CD4-positive, alpha-beta T cell (primary cell): ENCODE measurements at regions not wholly inside any gene's neighbourhood (a gene's known extent, or its start where the extent isn't known, plus 50 kb on each side); places are given as distances from the start of the nearest gene placed in this dataset.

ENCODE experiments used
- ATAC-seq: fragments of 200-7000 bp; cut with Tn5 transposase; one replicate; pipeline ENCODE4 v1.10.0; 2022; ENCODE audit warnings: mild to moderate bottlenecking; ENCODE audit not compliant: poor library complexity
- CTCF ChIA-PET: fragments of 350-600 bp; sonication (Branson Sonifier 250); formaldehyde crosslinking; loops from one replicate; lab custom pipeline; 2021; ENCODE audit warnings: antibody characterized with exemption, inconsistent platforms; lab: Charles Lee
- POLR2A ChIA-PET: fragments of 350-600 bp; sonication (Branson Sonifier 250); formaldehyde crosslinking; loops from one replicate; lab custom pipeline; 2021; ENCODE audit warnings: antibody characterized with exemption, inconsistent platforms; lab: Charles Lee
- DNase-seq, 14 experiments: peaks; one replicate each; pipeline ENCODE4 v3.0.0-alpha.2; 2013 to 2020; ENCODE audit warnings: mixed read lengths in 2 of 14
- H3K27ac ChIP-seq, 2 donors: one replicate each; pipeline versions ENCODE4 v1.5.1 to v1.7.0; 2013; ENCODE audit warnings: low read length in 2 of 2, low read depth in 1 of 2, mild to moderate bottlenecking in 1 of 2
- H3K27me3 ChIP-seq, 2 experiments: 1 replicate in 1 of 2; 2 replicates in 1 of 2; pipeline versions ENCODE4 v1.6.1 to v1.7.0; 2013; ENCODE audit warnings: low read length in 2 of 2, control low read depth in 1 of 2, mild to moderate bottlenecking in 1 of 2, moderate library complexity in 1 of 2; ENCODE audit not compliant: insufficient read depth in 2 of 2, control insufficient read depth in 1 of 2
- H3K36me3 ChIP-seq: one replicate; pipeline ENCODE4 v1.6.1; 2013; ENCODE audit warnings: low read length, control low read depth; ENCODE audit not compliant: insufficient read depth
- H3K4me1 ChIP-seq: one replicate; pipeline ENCODE4 v1.6.1; 2013; ENCODE audit warnings: low read length, control low read depth; ENCODE audit not compliant: insufficient read depth
- H3K4me3 ChIP-seq: one replicate; pipeline ENCODE4 v1.5.1; 2013; ENCODE audit warnings: mild to moderate bottlenecking, low read length, moderate library complexity
- H3K9me3 ChIP-seq, 2 experiments: 1 replicate in 1 of 2; 2 replicates in 1 of 2; pipeline versions ENCODE4 v1.6.1 to v1.7.0; 2013; ENCODE audit warnings: low read length in 2 of 2, mild to moderate bottlenecking in 2 of 2, control low read depth in 1 of 2, moderate library complexity in 1 of 2; ENCODE audit not compliant: control insufficient read depth in 1 of 2, insufficient read depth in 1 of 2
- H3K27ac Mint-ChIP-seq: one replicate; pipeline ENCODE4 v1.8.0; 2020; ENCODE audit warnings: mixed read lengths
- H3K27me3 Mint-ChIP-seq: one replicate; pipeline ENCODE4 v1.8.0; 2021; ENCODE audit warnings: mixed read lengths
- H3K36me3 Mint-ChIP-seq: one replicate; pipeline ENCODE4 v1.8.0; 2021; ENCODE audit warnings: low read depth, mixed read lengths
- H3K4me1 Mint-ChIP-seq: one replicate; pipeline ENCODE4 v1.8.0; 2021; ENCODE audit warnings: low read depth, mixed read lengths
- H3K4me3 Mint-ChIP-seq: one replicate; pipeline ENCODE4 v1.8.0; 2020; ENCODE audit warnings: mild to moderate bottlenecking, mixed read lengths
- H3K9me3 Mint-ChIP-seq: one replicate; pipeline ENCODE4 v1.8.0; 2020; ENCODE audit warnings: mixed read lengths
- CTCF ChIP-seq: fragments of 200-600 bp; IDR thresholded peaks from one replicate; pipeline ENCODE4 v1.8.0; 2022; ENCODE audit warnings: antibody characterized with exemption, mild to moderate bottlenecking
- intact Hi-C, 2 experiments: fragments of 100-400 bp; cut with DNase I in 1 of 2; cut with micrococcal nuclease in 1 of 2; formaldehyde crosslinking; loops; one replicate each; pipeline versions ENCODE4 v1.15.1 to v1.9.0; 2023 to 2025; cut with DNase I, micrococcal nuclease

DNA sequence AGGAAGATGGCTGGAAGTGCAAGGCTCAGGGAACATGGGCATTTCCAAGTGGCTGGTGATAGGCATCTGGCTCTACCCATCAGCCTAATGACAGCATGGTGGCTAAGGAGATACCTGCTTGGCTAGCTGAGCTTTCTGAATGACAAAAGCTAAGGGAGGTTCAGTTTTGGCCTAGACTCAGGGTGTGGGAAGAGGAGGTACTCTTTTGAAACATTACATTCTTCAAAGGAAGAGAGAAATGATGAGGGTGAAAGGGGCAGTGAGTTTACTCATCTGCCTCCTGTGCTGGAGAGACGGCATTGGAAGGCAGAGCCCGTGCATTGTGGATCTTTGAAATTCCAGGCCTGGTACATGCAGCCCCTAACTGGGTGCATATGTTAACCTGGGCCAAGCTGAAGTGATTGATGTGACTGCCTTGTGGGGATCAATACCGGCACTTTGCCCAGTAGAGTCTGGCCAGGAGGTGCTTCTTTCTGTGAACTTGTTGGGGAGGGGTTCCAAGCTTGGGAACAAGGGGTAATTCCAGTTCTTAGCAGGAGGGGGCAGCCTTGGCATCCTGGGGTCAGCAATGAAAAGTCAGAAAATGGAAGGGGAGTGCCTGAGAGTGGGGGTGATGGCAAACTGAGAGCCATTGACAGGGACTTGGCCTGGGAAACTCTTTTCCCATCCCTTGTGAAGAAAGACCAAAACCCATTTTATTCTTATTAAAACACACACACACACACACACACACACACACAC lies 108.6 kb downstream of the ACER2 start:
- H3K36me3 ChIP-seq = no peaks in the 10 kb centered on the region
- H3K9me3 Mint-ChIP-seq = no peaks in the 10 kb centered on the region
- no peak for ATAC-seq
- no peak for TF ChIP-seq CTCF
- H3K4me1 ChIP-seq = no peaks in the 10 kb centered on the region
- H3K27me3 Mint-ChIP-seq = no peaks in the 10 kb centered on the region
- H3K9me3 ChIP-seq = no peaks in the 10 kb centered on the region
- CTCF ChIA-PET = no interaction called here
- no peak overlapping the region for H3K27ac Mint-ChIP-seq
- no peak overlapping the region for H3K4me3 Mint-ChIP-seq
- no peaks in the 10 kb centered on the region for H3K36me3 Mint-ChIP-seq
- no peak overlapping the region for H3K27ac ChIP-seq
- H3K27me3 ChIP-seq = peaks cover 0 to 5% of the 10 kb centered on the region in 2 experiments
- peaks cover 4% of the 10 kb centered on the region for H3K4me1 Mint-ChIP-seq
- no peak overlapping the region for H3K4me3 ChIP-seq
- POLR2A ChIA-PET = no interaction called here
- no peak for DNase-seq
- intact Hi-C loops = no loop called here

DNA sequence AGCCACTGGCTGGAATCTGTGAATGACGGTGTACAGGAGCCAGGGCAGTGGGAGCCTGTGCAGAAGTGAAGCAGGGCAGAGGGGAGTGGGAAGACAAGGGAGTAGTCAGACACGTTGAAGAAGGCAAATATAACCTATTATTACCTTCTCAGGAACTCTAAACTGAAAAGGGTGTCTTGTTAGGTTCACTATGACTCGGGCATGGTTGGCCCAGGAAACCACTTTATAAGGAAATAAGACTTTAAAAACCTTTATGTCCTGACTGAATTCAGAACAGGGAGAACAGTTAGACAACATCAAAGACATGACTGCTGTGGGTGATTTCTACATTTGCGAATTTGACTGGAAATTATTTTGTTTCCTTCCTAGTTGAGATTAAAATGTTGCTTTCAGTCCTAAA lies 107.5 kb downstream of the ACER2 start:
- ChIA-PET CTCF (no interaction called here), POLR2A (no interaction called here)
- no peak for TF ChIP-seq CTCF

GRCh38 chr9:19513671-19514275 lies 105.0 kb downstream of the ACER2 start:
- H3K27me3 Mint-ChIP-seq = no peaks in the 10 kb centered on the region
- no peak overlapping the region for H3K4me3 ChIP-seq
- H3K9me3 Mint-ChIP-seq = no peaks in the 10 kb centered on the region
- no peaks in the 10 kb centered on the region for H3K36me3 Mint-ChIP-seq
- H3K4me1 Mint-ChIP-seq = peaks cover 4% of the 10 kb centered on the region
- intact Hi-C loops = no loop called here
- no peak for ATAC-seq
- H3K36me3 ChIP-seq = no peaks in the 10 kb centered on the region
- no peak for DNase-seq
- ChIA-PET POLR2A (no interaction called here), CTCF (no interaction called here)
- H3K27ac Mint-ChIP-seq = no peak overlapping the region
- no peak for TF ChIP-seq CTCF
- no peak overlapping the region for H3K27ac ChIP-seq
- H3K4me1 ChIP-seq = no peaks in the 10 kb centered on the region
- H3K27me3 ChIP-seq = peaks cover 0 to 5% of the 10 kb centered on the region in 2 experiments
- no peak overlapping the region for H3K4me3 Mint-ChIP-seq
- H3K9me3 ChIP-seq = no peaks in the 10 kb centered on the region

More for the DNA sequence above, 107.5 kb downstream of the ACER2 start:
- Mint-ChIP-seq H3K36me3 (no peaks in the 10 kb centered on the region), H3K4me1 (peaks cover 4% of the 10 kb centered on the region), H3K27me3 (no peaks in the 10 kb centered on the region), H3K27ac (no peak overlapping the region), H3K9me3 (no peaks in the 10 kb centered on the region), H3K4me3 (no peak overlapping the region)
- intact Hi-C loops = no loop called here
- DNase-seq = no peak
- H3K4me3 ChIP-seq = no peak overlapping the region
- no peak for ATAC-seq
- no peak overlapping the region for H3K27ac ChIP-seq
- H3K27me3 ChIP-seq = peaks cover 0 to 5% of the 10 kb centered on the region in 2 experiments
- H3K36me3 ChIP-seq = no peaks in the 10 kb centered on the region
- H3K4me1 ChIP-seq = no peaks in the 10 kb centered on the region
- no peaks in the 10 kb centered on the region for H3K9me3 ChIP-seq
